IPS DF 4.7 (cell line): ENCODE measurements at regions not wholly inside any gene's neighbourhood (a gene's known extent, or its start where the extent isn't known, plus 50 kb on each side); places are given as distances from the start of the nearest gene placed in this dataset.
"Not testable (repeated sequence)": the region's sequence is repeated elsewhere in the genome, so short reads cannot be mapped to it uniquely, and the experiment has no call there.

Experiments used
- DNase-seq: peaks from one replicate; pipeline ENCODE4 v3.0.0-alpha.2; 2013; ENCODE audit warnings: low spot score; ENCODE audit errors: extremely low read depth

GRCh38 chr15:92821491-92822116 lies 78.5 kb upstream of the CHD2 start:
- no peak for DNase-seq

DNA sequence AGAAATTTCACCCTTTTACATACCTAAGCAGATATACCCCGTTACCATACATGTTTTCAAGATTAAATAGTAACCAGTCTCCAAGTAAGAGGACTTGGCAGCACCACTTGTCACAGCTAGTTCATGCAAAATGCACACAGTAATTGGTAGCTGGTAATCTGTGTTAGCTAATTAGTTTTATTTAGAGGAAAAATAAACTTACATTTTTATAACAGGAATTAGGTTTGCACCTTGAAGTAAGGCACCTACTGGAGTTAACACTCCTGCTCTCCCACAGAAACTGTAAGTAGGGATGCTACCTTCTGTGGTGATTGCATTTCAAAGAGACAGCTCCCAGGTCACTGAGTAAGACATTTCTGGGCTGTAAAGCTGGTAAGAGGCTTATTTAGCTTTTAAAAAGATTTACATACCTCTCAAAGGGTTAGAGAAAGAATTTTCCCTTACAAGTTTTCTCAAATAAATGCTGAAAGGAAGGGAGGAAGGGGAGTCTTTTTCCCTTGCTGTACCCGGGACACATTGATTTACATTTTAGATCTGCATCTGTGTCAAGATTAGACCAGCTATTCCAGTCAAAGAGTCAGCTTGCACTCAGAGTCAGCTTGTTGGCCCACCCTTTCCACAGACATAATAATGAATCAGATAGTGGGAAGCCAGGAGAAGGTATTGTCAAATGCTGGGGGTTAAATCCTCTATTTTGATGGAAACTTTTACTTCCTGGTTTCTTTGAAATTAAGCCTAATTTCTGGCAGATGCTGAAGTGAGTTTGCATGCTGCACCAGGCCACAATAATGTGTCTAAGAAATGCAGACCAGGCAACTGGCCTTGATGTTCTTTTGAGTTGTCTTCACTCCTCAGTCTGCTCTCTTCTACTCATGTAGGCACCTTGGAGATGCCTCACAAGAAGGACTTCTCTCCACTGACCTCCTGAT lies 77.6 kb upstream of the CHD2 start:
- no peak for DNase-seq

DNA sequence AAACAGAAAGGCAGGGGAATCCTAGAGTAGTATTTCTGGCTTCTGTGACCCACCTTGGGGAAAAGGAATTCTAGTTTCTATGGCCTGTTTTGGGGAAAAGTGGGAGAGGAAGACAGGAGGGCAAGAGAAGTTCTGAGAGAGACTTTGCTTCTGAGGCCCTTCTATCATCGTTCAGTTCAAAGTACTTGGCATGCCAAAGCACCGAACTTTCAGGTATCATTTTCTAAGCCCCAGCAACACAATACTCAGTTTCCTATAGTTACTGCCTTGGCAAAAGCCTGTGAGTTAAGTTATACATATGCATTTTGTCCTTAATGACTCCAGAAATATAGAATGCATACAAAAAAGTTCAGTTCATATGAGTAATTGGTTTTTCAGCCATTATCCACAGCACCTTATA lies 74.1 kb upstream of the CHD2 start:
- DNase-seq = no peak

GRCh38 chr15:92827991-92828390 lies 72.1 kb upstream of the CHD2 start:
- not testable (repeated sequence) for DNase-seq

- DNase-seq = no peak
Observed at GRCh38 chr15:92829875-92830274, 70.2 kb upstream of the CHD2 start.

GRCh38 chr15:92831336-92831654 lies 68.8 kb upstream of the CHD2 start:
- no peak for DNase-seq

DNA sequence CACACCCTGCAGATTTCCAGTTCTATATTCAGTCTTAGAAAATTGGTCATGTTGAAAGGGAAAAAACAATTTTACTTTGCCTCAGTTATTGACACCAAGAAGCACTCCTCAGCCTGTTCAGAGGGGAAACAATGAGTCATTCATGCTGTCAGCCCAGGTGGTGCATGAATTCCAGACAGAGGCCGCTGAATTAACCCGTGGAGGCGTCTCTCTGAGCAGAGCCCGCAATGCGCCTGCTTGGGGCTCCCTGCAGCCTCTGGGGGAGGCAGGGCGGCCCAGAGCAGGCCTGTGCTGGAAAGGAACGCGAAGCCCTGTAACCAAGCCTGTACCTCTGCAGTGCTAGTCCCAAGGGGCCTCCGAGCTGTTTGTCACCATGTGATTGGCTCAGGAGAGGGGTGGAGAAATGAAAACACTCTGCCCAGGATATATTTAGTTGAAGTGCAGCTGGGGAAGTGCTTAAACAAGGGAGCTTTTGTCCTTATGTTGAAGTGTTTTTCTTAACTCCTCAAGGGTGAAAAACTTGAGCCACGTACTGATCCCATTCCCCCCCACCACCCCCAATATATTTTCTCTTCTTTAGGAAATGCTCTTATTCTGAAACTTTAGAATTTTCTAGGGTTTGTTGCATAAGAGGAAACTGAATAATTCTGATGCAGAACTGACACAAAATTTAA lies 68.3 kb upstream of the CHD2 start:
- peak; percentile 87 for DNase-seq

DNA sequence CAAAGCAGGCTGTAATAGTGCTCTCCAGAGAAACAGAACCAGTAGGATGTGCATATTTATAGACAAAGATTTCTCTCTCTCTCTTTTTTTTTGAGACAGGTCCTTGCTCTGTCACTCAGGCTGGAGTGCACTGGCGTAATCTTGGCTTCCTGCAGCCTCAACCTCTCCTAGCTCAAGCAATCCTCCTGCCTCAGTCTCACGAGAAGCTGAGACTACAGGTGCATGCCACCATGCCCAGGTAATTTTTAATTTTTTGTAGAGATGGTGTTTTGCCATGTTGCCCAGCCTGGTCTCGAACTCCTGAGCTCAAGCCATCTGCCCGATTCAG lies 67.1 kb upstream of the CHD2 start:
- no peak for DNase-seq

DNA sequence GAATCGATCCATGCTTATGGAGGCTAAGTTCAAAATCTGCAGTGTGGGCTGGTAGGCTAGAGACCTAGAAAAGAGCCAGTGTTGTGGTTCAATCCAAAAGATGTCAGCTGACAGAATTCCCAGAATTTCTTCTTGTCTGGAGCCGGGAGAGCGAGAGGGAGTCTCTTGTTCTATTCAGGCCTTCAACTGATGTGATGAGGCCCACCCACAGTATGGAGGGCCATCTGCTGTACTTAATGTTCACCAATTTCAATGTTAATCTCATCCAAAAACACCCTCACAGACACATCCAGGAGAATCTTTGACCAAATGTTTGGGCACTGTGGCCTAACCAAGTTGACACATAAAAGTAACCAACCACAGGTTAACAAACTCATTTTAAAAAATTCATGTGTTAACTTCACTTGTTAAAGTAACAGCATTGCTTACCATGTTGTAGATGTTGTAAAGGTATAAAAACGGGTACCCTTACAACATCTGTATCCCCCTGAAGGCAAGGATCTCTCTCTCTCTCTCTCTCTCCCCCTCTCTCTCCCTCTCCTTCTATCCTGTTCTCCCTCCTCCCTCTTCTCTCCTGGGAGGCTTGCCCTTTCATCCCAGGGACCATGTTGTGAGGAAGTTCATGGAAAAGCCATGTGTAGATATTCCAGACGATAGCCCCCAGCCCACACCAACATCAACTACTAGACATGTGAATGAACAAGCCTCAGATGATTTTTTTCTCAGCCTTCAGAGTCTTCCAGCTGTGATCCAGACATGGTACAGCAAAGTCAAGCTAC lies 66.4 kb upstream of the CHD2 start:
- no peak for DNase-seq

DNA sequence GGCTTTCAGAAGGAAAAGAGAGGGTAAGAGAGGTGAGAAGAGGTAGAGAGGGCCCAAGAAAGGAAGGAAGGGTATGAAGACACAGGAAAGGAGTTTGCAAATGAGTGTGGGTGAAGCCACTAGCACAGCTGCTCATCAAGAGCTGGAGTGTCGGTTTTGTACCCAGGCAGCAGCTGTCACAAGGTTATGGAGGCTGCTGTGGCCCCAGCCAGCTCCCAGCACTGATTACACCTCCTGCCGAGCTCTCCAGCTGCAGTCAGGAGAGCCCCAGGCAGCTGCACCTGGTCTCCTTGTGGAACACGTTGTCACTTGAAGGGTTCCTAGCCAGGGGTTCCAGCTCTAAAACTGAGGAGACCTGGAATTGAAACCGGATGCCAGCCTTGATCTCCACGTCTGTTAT lies 60.4 kb upstream of the CHD2 start:
- DNase-seq = no peak

GRCh38 chr15:92840149-92840548 lies 60.0 kb upstream of the CHD2 start:
- no peak for DNase-seq

GRCh38 chr15:92843326-92843725 lies 56.8 kb upstream of the CHD2 start:
- DNase-seq = no peak

DNA sequence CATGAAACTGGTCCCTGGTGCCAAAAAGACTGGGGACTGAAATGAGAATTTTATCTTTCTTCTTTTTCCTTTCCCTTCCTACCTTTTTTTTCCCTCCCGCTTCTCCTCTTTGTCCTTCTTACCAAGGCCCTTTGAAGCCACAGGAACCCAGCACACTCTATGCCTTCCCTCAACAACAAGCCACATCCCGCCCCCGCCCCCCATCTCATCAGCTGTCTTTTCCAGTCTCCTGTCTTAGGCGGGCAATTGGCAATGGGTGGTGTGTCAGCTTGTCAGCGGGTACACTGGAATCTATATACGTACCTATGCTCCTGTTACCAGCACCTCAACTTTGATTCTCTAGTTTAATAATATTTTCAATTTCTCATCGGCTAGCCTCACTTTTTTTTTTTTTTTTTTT lies 56.3 kb upstream of the CHD2 start:
- no peak for DNase-seq

GRCh38 chr15:92845126-92845508 lies 55.0 kb upstream of the CHD2 start:
- DNase-seq = no peak

- DNase-seq = no peak
Observed at GRCh38 chr15:92846741-92847140, 53.4 kb upstream of the CHD2 start.

- no peak for DNase-seq
Observed at GRCh38 chr15:92847841-92848240, 52.3 kb upstream of the CHD2 start.

- no peak for DNase-seq
Observed at GRCh38 chr15:92848464-92848851, 51.7 kb upstream of the CHD2 start.

DNA sequence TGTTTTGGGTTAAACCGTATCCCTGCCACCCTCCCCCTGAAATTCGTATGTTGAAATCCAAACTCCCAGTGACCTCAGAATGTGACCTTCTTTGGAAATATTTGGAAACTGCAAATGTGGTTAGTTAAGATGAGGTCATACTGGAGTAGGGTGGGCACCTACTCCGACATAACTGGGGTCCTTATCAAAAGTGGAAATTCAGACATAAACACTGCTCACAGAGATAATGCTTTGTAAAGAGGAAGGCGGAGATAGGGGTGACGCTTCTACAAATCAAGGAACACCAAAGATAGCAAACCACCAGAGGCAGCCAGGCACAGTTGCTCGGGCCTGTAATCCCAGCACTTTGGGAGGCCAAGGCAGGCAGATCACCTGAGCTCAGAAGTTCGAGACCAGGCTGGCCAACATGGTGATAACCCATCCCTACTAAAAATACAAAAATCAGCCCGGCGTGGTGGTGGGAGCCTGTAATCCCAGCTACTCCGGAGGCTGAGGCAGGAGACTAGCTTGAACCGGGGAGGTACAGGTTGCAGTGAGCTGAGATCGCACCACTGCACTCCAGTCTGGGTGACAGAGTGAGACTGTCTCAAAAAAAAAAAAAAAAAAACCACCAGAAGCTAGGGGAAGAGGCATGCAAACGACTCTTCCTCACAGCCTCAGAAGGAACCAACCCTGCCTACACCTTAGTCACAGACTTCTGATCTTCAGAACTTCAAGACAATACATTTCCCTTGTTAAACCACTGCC lies 51.1 kb upstream of the CHD2 start:
- no peak for DNase-seq

DNA sequence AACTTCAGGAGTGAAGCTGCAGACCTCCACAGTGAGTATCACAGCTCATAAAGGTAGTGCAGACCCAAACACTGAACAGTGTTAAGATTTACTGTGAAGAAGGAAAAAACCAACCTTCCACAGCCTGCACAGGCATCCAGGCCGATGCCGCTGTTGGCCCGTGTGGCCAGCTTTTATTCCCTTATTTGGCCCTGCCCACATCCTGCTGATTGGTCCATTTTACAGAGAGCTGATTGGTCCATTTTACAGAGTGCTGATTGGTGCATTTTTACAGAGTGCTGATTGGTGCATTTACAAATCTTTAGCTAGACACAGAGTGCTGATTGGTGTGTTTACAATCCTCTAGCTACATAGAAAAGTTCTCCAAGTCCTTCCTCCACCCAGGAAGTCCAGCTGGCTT lies 49.9 kb upstream of the CHD2 start:
- DNase-seq = not testable (repeated sequence)
